BJ (cell line): ENCODE measurements at regions not wholly inside any gene's neighbourhood (a gene's known extent, or its start where the extent isn't known, plus 50 kb on each side); places are given as distances from the start of the nearest gene placed in this dataset.

Experiments used
- CTCF ChIA-PET: fragments of 350-600 bp; formaldehyde crosslinking; extraction: SDS; loops from one replicate; lab custom pipeline; 2021; ENCODE audit warnings: antibody characterized with exemption, inconsistent platforms; lab: Yijun Ruan, JAX
- POLR2A ChIA-PET: fragments of 300-600 bp; sonication (Branson Sonifier 250); formaldehyde crosslinking; extraction: SDS; loops from one replicate; lab custom pipeline; 2021; ENCODE audit warnings: antibody characterized with exemption; lab: Charles Lee
- DNase-seq: peaks from one replicate; pipeline ENCODE4 v3.0.0-alpha.2; 2011; ENCODE audit warnings: low read depth
- H3K27me3 ChIP-seq: 2 replicates; pipeline ENCODE4 v1.6.0; 2011; ENCODE audit warnings: low read length; ENCODE audit not compliant: control insufficient read depth, insufficient read depth
- H3K36me3 ChIP-seq: 2 replicates; pipeline ENCODE4 v1.5.1; 2011; ENCODE audit warnings: low read length; ENCODE audit not compliant: control insufficient read depth, insufficient read depth
- H3K4me3 ChIP-seq: 2 replicates; pipeline ENCODE4 v1.5.1; 2011; ENCODE audit warnings: low read depth, mild to moderate bottlenecking, control low read depth, low read length
- CTCF ChIP-seq: IDR thresholded peaks from 2 replicates; pipeline ENCODE4 v1.5.1; 2011; ENCODE audit warnings: low read depth, mild to moderate bottlenecking, control low read depth, inconsistent platforms, low read length, moderate library complexity; ENCODE audit not compliant: insufficient read depth

DNA sequence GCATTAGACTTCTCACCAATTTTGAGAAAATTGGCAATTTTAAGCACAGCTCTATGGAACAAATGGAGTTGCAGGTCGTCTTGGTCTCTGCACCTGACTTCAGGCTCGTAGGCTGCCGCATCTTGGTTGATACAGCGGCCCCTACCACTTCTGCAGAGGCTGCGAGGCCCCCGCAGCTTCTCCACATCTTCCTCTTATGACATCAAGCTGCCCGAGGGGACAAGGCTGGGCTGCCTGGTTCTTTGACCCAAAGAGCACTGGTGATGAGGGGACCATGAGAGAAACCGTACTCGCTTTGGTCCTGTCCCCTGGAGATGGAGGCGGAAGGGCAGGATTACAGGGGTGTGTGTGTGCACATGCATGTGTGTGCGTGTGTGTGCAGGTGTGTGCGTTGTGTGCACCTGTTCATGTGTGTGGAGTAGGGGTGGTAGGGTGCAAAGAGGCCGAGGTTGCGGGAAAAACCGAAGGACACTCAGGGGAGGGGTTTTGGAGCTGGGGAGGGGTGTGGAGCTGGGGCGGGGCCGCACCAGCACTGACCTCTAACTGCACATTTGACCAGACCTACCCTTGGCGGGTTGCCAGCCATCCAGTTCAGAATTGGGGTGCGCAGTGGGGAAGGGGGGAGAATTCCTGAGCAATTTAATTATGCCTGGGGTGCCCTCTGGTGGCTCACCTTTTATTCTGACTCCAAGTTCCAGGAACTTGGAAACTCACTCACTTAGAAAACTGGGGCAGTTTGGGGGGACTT is 65.1 kb upstream of the ARHGEF7 start:
- Histone ChIP-seq H3K36me3 (no peaks in the 10 kb centered on the region), H3K4me3 (no peak overlapping the region), H3K27me3 (no peaks in the 10 kb centered on the region; the same call in 1 of the 2 replicates)
- no peak for DNase-seq
- ChIA-PET CTCF (interaction anchor here (0.7 to 3.4 kb wide), 7 partner anchors 17 to 459 kb away, joined by 3 to 18 read pairs (median 4); partner anchors contain the start of gene ANKRD10), POLR2A (no interaction called here)
- peak; percentile 62 for TF ChIP-seq CTCF

DNA sequence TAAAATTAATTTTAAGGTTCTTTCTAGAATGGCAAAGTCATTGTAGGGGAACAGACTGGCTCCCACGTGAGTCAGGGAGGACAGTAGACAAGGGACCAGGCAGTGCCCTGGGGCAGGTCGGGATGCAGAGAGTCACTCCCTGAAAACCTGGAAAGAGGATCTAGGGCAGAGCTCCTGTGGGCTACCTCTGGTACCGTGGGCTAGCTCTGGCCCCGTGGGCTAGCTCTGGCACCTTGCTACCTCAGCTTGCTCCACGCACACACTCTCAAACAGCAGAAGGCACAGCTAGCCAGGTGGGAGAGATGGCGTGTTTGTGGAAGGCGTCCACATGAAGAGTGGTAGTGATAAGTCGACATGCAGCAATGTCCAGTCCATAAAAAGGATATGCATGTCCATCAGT is 66.7 kb upstream of the ARHGEF7 start:
- POLR2A ChIA-PET, result no interaction called here
- no peak overlapping the region for H3K4me3 ChIP-seq
- CTCF ChIA-PET, result interaction anchor here (1.2 to 3.4 kb wide), 7 partner anchors 10 to 453 kb away, joined by 3 to 18 read pairs (median 5); partner anchors contain the start of gene ANKRD10
- no peaks in the 10 kb centered on the region for H3K36me3 ChIP-seq
- no peaks in the 10 kb centered on the region for H3K27me3 ChIP-seq
- DNase-seq, result no peak
- TF ChIP-seq CTCF, result no peak

DNA sequence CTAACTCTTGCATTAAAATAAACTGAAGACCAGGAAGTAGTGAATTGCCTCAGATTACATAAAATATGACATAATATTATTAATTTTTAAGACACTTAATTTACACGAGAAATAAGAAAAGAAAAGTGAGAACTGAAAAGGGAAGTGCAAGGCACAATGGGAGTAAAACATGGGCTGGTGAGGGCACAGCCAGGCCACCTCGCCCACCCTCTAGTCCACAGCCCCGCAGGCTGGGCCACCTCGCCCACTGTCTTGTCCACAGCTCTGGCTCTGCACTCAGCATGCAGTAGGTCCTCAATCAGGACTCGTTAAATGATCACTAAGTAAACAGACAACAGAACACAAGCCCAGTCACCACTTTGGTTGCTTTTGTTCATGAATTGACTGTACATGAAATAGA is 67.8 kb upstream of the ARHGEF7 start:
- no peak for DNase-seq
- TF ChIP-seq CTCF, result no peak
- Histone ChIP-seq H3K4me3 (no peak overlapping the region), H3K27me3 (no peaks in the 10 kb centered on the region; the same call in 1 of the 2 replicates), H3K36me3 (no peaks in the 10 kb centered on the region)
- ChIA-PET CTCF (interaction anchor here (1.0 to 3.4 kb wide), 7 partner anchors 11 to 134 kb away, joined by 4 to 18 read pairs (median 6); partner anchors contain the start of gene ANKRD10), POLR2A (no interaction called here)

DNA sequence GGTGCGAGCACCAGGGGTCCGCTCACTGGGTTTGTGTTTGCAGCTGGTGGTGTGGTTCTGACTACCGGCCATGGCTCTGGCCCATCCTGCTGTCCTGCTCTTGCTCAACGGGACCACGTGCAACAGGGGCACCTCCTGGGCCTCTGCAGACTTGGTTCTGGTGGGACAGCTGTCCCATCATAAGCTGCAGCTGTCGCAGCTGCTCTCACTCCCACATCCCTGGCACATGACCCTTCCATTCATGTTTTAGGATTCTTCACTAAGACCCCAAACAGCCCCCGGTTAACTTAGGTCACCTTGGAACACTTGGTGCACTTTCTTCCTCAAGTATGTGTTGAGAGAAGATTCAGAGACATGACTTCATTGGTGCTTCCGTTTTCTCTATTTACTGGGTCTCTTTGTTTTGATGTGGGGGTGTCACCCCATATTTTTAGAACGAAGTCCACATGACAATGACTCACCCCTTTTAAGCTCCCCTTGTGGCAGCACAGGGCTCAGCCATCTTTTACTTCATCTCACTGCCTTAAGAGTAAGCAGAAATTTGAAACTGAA is 68.4 kb upstream of the ARHGEF7 start:
- no peaks in the 10 kb centered on the region for H3K36me3 ChIP-seq
- TF ChIP-seq CTCF, result peak; percentile 51
- no peaks in the 10 kb centered on the region; the same call in 1 of the 2 replicates for H3K27me3 ChIP-seq
- ChIA-PET CTCF (interaction anchor here (0.6 to 3.3 kb wide), 9 partner anchors 10 to 1463 kb away, joined by 3 to 9 read pairs (median 4); no protein-coding TSS in a partner anchor), POLR2A (no interaction called here)
- no peak for DNase-seq
- H3K4me3 ChIP-seq, result no peak overlapping the region

DNA sequence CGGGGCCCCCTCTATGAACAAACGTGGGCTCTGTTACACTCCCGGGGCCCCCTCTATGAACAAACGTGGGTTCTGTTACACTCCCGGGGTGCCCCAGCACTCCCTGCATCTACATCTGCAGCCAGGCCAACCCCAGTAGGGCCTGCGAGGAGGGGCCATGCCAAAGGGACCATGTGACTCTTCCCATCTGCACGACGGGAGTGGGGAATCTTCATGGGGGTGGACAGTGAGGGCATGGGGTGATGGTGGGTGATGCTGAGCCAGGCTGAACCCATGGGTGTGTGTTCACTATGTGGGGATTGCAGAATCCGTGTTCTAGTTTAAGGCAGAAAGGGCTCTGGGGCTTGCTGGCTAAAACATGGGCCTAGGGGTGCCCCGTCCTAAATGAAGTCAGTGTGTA is 69.9 kb upstream of the ARHGEF7 start:
- no peak overlapping the region for H3K4me3 ChIP-seq
- POLR2A ChIA-PET, result no interaction called here
- CTCF ChIA-PET, result interaction anchor here (0.9 to 1.2 kb wide), 2 partner anchors 100 to 130 kb away, joined by 3 to 5 read pairs; no protein-coding TSS in a partner anchor
- no peak for DNase-seq
- H3K27me3 ChIP-seq, result no peaks in the 10 kb centered on the region; the same call in 1 of the 2 replicates
- H3K36me3 ChIP-seq, result no peaks in the 10 kb centered on the region
- TF ChIP-seq CTCF, result no peak
